GM21825 (cell line): ENCODE measurements at regions not wholly inside any gene's neighbourhood (a gene's known extent, or its start where the extent isn't known, plus 50 kb on each side); places are given as distances from the start of the nearest gene placed in this dataset.

Experiments
- ATAC-seq: cut with Tn5 transposase; IDR thresholded peaks from one replicate; pipeline ENCODE4 v1.9.1; 2021; ENCODE audit warnings: mild to moderate bottlenecking, moderate library complexity; ENCODE audit not compliant: unreplicated experiment

- ATAC-seq, result no peak
These were observed 203.8 kb upstream of the SYT4 start for GRCh38 chr18:43481069-43481468.

- ATAC-seq, result no peak
These were observed 204.8 kb upstream of the SYT4 start for GRCh38 chr18:43482136-43482535.

- no peak for ATAC-seq
These were observed 205.3 kb upstream of the SYT4 start for GRCh38 chr18:43482600-43482999.

GRCh38 chr18:43484710-43485109 lies 207.4 kb upstream of the SYT4 start:
- no peak for ATAC-seq

GRCh38 chr18:43485545-43485963 lies 208.3 kb upstream of the SYT4 start:
- ATAC-seq, result no peak

GRCh38 chr18:43486462-43486861 lies 209.2 kb upstream of the SYT4 start:
- no peak for ATAC-seq

GRCh38 chr18:43501099-43501498 lies 223.8 kb upstream of the SYT4 start:
- ATAC-seq, result no peak

GRCh38 chr18:43506935-43507334 lies 229.6 kb upstream of the SYT4 start:
- no peak for ATAC-seq

- ATAC-seq, result no peak
These were observed 230.7 kb upstream of the SYT4 start for GRCh38 chr18:43507842-43508481.

- ATAC-seq, result no peak
These were observed 237.5 kb upstream of the SYT4 start for GRCh38 chr18:43514747-43515146.

- no peak for ATAC-seq
These were observed 238.2 kb upstream of the SYT4 start for GRCh38 chr18:43515481-43515880.

GRCh38 chr18:43524260-43524659 lies 247.0 kb upstream of the SYT4 start:
- no peak for ATAC-seq

GRCh38 chr18:43525169-43525568 lies 247.9 kb upstream of the SYT4 start:
- ATAC-seq, result no peak

- no peak for ATAC-seq
These were observed 249.3 kb upstream of the SYT4 start for GRCh38 chr18:43526426-43527145.

- no peak for ATAC-seq
These were observed 254.1 kb upstream of the SYT4 start for GRCh38 chr18:43531438-43531837.

GRCh38 chr18:43533371-43533770 lies 256.1 kb upstream of the SYT4 start:
- ATAC-seq, result no peak

- no peak for ATAC-seq
These were observed 257.2 kb upstream of the SYT4 start for GRCh38 chr18:43534511-43534910.

GRCh38 chr18:43539862-43540261 lies 262.6 kb upstream of the SYT4 start:
- no peak for ATAC-seq

GRCh38 chr18:43542016-43542415 lies 264.7 kb upstream of the SYT4 start:
- no peak for ATAC-seq

- ATAC-seq, result no peak
These were observed 265.9 kb upstream of the SYT4 start for GRCh38 chr18:43543236-43543635.

- no peak for ATAC-seq
These were observed 270.2 kb upstream of the SYT4 start for GRCh38 chr18:43547456-43547855.

GRCh38 chr18:43559507-43559906 lies 282.2 kb upstream of the SYT4 start:
- no peak for ATAC-seq

- ATAC-seq, result no peak
These were observed 286.5 kb upstream of the SYT4 start for GRCh38 chr18:43563780-43564179.
